Right atrium auricular region (tissue), 2 donors: ENCODE measurements at regions not wholly inside any gene's neighbourhood (a gene's known extent, or its start where the extent isn't known, plus 50 kb on each side); places are given as distances from the start of the nearest gene placed in this dataset.

Experiments
- DNase-seq: peaks from one replicate; pipeline ENCODE4 v3.0.0-alpha.2; 2019; ENCODE audit warnings: low spot score
- H3K27ac ChIP-seq, 2 donors: fragments of 200-600 bp; sonication (generic); 1 replicate in 1 of 2; 2 replicates in 1 of 2; pipeline ENCODE4 v1.5.1; 2016 to 2019
- H3K27me3 ChIP-seq, 2 donors: fragments of 200-600 bp; sonication (generic); one replicate each; pipeline versions ENCODE4 v1.5.1 to v1.6.0; 2017 to 2019
- H3K36me3 ChIP-seq: fragments of 200-600 bp; sonication (generic); one replicate; pipeline ENCODE4 v1.5.1; 2016
- H3K4me1 ChIP-seq, 2 donors: fragments of 200-600 bp; sonication (generic); one replicate each; pipeline versions ENCODE4 v1.5.1 to v1.6.0; 2017 to 2019
- H3K4me3 ChIP-seq, 2 donors: fragments of 200-600 bp; sonication (generic); 1 replicate in 1 of 2; 2 replicates in 1 of 2; pipeline ENCODE4 v1.5.1; 2017 to 2019; ENCODE audit warnings: mild to moderate bottlenecking in 1 of 2, moderate library complexity in 1 of 2
- H3K9me3 ChIP-seq, 2 donors: fragments of 200-600 bp; sonication (generic); one replicate each; pipeline ENCODE4 v1.5.1; 2019
- CTCF ChIP-seq, 2 donors: fragments of 200-600 bp; sonication (generic); IDR thresholded peaks; one replicate each; pipeline ENCODE4 v1.5.1; 2019; ENCODE audit warnings: antibody characterized with exemption in 2 of 2

GRCh38 chr20:50369225-50370035 lies 140.8 kb upstream of the PTPN1 start:
- TF ChIP-seq CTCF (IDR thresholded peaks at IDR 0.05) = no peak

DNA sequence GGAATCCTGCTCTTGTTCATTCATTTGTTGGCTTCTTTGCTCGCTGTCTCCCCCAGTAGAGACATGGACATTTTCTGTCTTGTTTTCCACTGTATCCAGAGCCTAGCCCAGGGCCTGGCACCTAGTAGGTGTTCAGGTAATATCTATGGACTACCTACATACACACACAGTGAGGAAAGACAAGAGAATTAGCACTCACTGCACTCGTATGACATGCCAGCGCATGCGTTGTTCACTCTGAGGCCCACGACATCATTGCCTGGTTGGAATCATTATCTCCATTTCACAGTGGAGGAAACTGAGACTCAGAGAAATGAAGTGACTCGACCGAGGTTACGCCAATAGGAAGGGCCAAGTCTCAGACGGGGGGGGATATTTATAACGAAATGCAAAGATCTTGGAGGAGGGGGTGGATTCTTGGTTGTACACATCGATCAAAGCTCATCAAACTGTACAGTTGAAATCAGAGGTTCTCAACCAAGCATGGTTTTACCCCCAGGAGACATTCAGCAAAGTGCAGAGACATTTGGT lies 140.1 kb upstream of the PTPN1 start:
- H3K9me3 ChIP-seq = no peaks in the 10 kb centered on the region
- H3K27me3 ChIP-seq = no peaks in the 10 kb centered on the region
- no peak for DNase-seq
- H3K36me3 ChIP-seq = no peaks in the 10 kb centered on the region
- no peak overlapping the region for H3K4me3 ChIP-seq
- peaks cover 0 to 5% of the 10 kb centered on the region in 2 donors for H3K4me1 ChIP-seq
- H3K27ac ChIP-seq = no peak overlapping the region
- TF ChIP-seq CTCF (IDR thresholded peaks at IDR 0.05) = no peak

More at GRCh38 chr20:50369225-50370035, 140.8 kb upstream of the PTPN1 start:
- H3K27me3 ChIP-seq = no peaks in the 10 kb centered on the region
- no peak overlapping the region for H3K4me3 ChIP-seq
- DNase-seq = no peak
- H3K36me3 ChIP-seq = no peaks in the 10 kb centered on the region
- H3K27ac ChIP-seq = no peak overlapping the region
- H3K9me3 ChIP-seq = no peaks in the 10 kb centered on the region
- H3K4me1 ChIP-seq = peaks cover 0 to 5% of the 10 kb centered on the region in 2 donors

GRCh38 chr20:50371878-50372769 lies 138.1 kb upstream of the PTPN1 start:
- no peak overlapping the region for H3K27ac ChIP-seq

DNA sequence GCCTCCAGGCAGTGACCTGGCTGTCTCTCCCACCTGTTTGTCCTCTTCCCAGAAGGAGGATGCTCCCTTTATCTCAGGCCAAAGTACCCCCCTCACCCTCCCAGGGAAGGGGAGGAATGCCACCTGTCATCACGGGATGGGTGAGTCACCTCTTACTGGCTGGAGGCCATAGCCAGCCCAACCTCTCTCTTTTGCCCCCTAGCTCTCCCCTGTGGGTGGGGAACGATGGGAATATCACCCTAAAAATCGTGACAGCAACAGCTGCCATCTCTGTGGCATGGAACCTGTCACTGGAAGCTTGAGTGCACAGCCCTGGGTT lies 137.5 kb upstream of the PTPN1 start:
- Histone ChIP-seq H3K27me3 (no peaks in the 10 kb centered on the region), H3K9me3 (no peaks in the 10 kb centered on the region), H3K4me3 (no peak overlapping the region), H3K36me3 (no peaks in the 10 kb centered on the region), H3K27ac (no peak overlapping the region), H3K4me1 (peaks cover 0 to under 1% of the 10 kb centered on the region in 2 donors)
- no peak for TF ChIP-seq CTCF (IDR thresholded peaks at IDR 0.05)
- no peak for DNase-seq

More at GRCh38 chr20:50371878-50372769, 138.1 kb upstream of the PTPN1 start:
- no peak for DNase-seq
- Histone ChIP-seq H3K4me1 (no peaks in the 10 kb centered on the region), H3K36me3 (no peaks in the 10 kb centered on the region), H3K9me3 (no peaks in the 10 kb centered on the region), H3K27me3 (no peaks in the 10 kb centered on the region), H3K4me3 (no peak overlapping the region)
- TF ChIP-seq CTCF (IDR thresholded peaks at IDR 0.05) = no peak

DNA sequence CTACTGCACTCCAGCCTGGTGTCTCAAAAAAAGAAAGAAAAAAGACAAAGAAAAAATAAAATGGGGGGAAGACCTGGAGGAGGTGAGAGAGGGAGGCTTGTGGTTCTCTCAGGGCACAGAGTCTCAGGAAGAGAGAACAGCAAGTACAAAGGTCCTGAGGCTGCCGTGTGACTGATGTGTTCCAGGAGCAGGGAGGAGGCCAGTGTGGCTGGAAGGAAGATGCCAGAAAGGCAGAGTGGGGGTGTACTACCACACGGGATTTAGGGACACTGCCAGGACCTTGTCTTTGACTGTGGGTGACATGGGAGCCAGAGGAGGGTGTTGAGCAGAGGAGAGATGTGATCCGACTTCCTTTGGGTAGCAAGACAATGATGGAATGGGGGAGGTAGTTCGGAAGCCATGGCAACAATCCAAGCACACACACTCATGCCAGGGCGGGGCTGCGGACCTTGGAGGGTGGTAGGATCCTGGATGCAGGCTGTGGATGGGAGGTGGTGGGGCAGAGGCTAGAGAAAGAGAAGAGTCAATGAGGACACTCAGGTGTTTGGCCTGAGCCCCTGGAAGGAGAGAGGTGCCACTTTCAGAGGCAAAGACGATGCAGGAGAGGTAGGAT lies 136.4 kb upstream of the PTPN1 start:
- Histone ChIP-seq H3K4me3 (no peak overlapping the region), H3K4me1 (peaks cover 0 to 11% of the 10 kb centered on the region in 2 donors), H3K27me3 (no peaks in the 10 kb centered on the region), H3K36me3 (no peaks in the 10 kb centered on the region), H3K9me3 (no peaks in the 10 kb centered on the region), H3K27ac (no peak overlapping the region)
- no peak for TF ChIP-seq CTCF (IDR thresholded peaks at IDR 0.05)
- no peak for DNase-seq
